HCT116 (cell line): ENCODE measurements at regions not wholly inside any gene's neighbourhood (a gene's known extent, or its start where the extent isn't known, plus 50 kb on each side); places are given as distances from the start of the nearest gene placed in this dataset.

ENCODE experiments used
- ATAC-seq: fragments of 200-7000 bp; cut with Tn5 transposase; 2 replicates; pipeline ENCODE4 v1.9.1; 2020; ENCODE audit warnings: mild to moderate bottlenecking, moderate library complexity
- BruUV-seq: library from RNA; stranded (reverse); fragments of 400-500 nt; replicated peaks from 2 replicates; lab custom pipeline; 2021; lab: Mats Ljungman, UMichigan
- CTCF ChIA-PET: fragments of 300-600 bp; sonication (Branson Sonifier 250); formaldehyde crosslinking; loops from one replicate; lab custom pipeline; 2021; ENCODE audit warnings: antibody characterized with exemption; lab: Charles Lee
- POLR2A ChIA-PET: fragments of 300-600, 350-600 bp; sonication (Branson Sonifier 250); formaldehyde crosslinking; loops from one replicate; lab custom pipeline; 2021; ENCODE audit warnings: antibody characterized with exemption; lab: Charles Lee
- RAD21 ChIA-PET, 2 experiments: fragments of 300-600 bp; sonication (Branson Sonifier 250); formaldehyde crosslinking; loops; one replicate each; lab custom pipeline; 2023; ENCODE audit warnings: low total read pairs in 2 of 2; ENCODE audit not compliant: uncharacterized antibody in 2 of 2, unreplicated experiment in 2 of 2, low non-redundant PET in 1 of 2; lab: Charles Lee
- DNase-seq: peaks from one replicate; pipeline ENCODE4 v3.0.0-alpha.2; 2010; ENCODE audit warnings: low read depth, low spot score
- H2AFZ ChIP-seq: fragments of 200-600 bp; shearing (Covaris generic), sonication (generic); 2 replicates; pipeline ENCODE4 v1.6.1; 2017; ENCODE audit warnings: low read depth, mixed run types, mixed read lengths, antibody characterized with exemption, low read length; ENCODE audit not compliant: poor library complexity, severe bottlenecking
- H3K27ac ChIP-seq: 2 replicates; pipeline ENCODE4 v1.5.1; 2012; ENCODE audit warnings: low read depth, low read length
- H3K27me3 ChIP-seq: fragments of 200-600 bp; sonication (generic); 2 replicates; pipeline ENCODE4 v1.6.1; 2016; ENCODE audit warnings: mixed run types, low read length, mixed read lengths; ENCODE audit not compliant: insufficient read depth
- H3K36me3 ChIP-seq, 2 experiments: fragments of 200-500 bp in 1 of 2; fragments of 200-600 bp in 1 of 2; sonication (Bioruptor generic) in 1 of 2; sonication (generic) in 1 of 2; 2 replicates each; pipeline versions ENCODE4 v1.5.1 to v1.6.1; 2014 to 2016; ENCODE audit warnings: low read length in 2 of 2, inconsistent platforms in 1 of 2, mixed read lengths in 1 of 2, mixed run types in 1 of 2; ENCODE audit not compliant: insufficient read depth in 2 of 2, control insufficient read depth in 1 of 2
- H3K4me1 ChIP-seq, 2 experiments: fragments of 200-600 bp in 1 of 2; sonication (generic) in 1 of 2; 2 replicates each; pipeline versions ENCODE4 v1.5.1 to v1.6.1; 2012 to 2017; ENCODE audit warnings: low read length in 2 of 2, inconsistent platforms in 1 of 2, mild to moderate bottlenecking in 1 of 2, mixed read lengths in 1 of 2, mixed run types in 1 of 2, moderate library complexity in 1 of 2; ENCODE audit not compliant: insufficient read depth in 2 of 2, control insufficient read depth in 1 of 2
- H3K4me2 ChIP-seq: fragments of 200-600 bp; sonication (generic); 2 replicates; pipeline ENCODE4 v1.6.1; 2017; ENCODE audit warnings: mixed run types, low read length, mixed read lengths
- H3K4me3 ChIP-seq, 2 experiments: fragments of 200-600 bp in 1 of 2; sonication (generic) in 1 of 2; replicated peaks in 1 of 2; 2 replicates each; pipeline ENCODE4 v1.5.1; 2011 to 2016; ENCODE audit warnings: low read length in 2 of 2, control low read depth in 1 of 2, low read depth in 1 of 2, mild to moderate bottlenecking in 1 of 2, mixed read lengths in 1 of 2, mixed run types in 1 of 2
- H3K79me2 ChIP-seq: fragments of 200-600 bp; sonication (generic); 2 replicates; pipeline ENCODE4 v1.6.1; 2017; ENCODE audit warnings: mild to moderate bottlenecking, mixed run types, low read length, moderate library complexity, mixed read lengths; ENCODE audit not compliant: insufficient read depth
- H3K9ac ChIP-seq: fragments of 200-600 bp; sonication (generic); 2 replicates; pipeline ENCODE4 v1.6.1; 2016; ENCODE audit warnings: low read length, mixed read lengths
- H3K9me2 ChIP-seq: fragments of 200-600 bp; sonication (generic), shearing (Covaris generic); 2 replicates; pipeline ENCODE4 v1.6.1; 2017; ENCODE audit warnings: mixed run types, mild to moderate bottlenecking, moderate library complexity; ENCODE audit not compliant: insufficient read depth
- H3K9me3 ChIP-seq, 2 experiments: fragments of 200-500 bp in 1 of 2; fragments of 200-600 bp in 1 of 2; sonication (Bioruptor generic) in 1 of 2; sonication (generic) in 1 of 2; 2 replicates each; pipeline ENCODE4 v1.6.1; 2014 to 2017; ENCODE audit warnings: low read length in 2 of 2, mixed read lengths in 2 of 2, inconsistent platforms in 1 of 2, low read depth in 1 of 2, mild to moderate bottlenecking in 1 of 2, mixed run types in 1 of 2, moderate library complexity in 1 of 2; ENCODE audit not compliant: control insufficient read depth in 1 of 2, insufficient read depth in 1 of 2
- H4K20me1 ChIP-seq: fragments of 200-600 bp; sonication (generic), shearing (Covaris generic); 2 replicates; pipeline ENCODE4 v1.6.1; 2017; ENCODE audit warnings: mixed run types, mild to moderate bottlenecking, moderate library complexity; ENCODE audit not compliant: insufficient read depth
- ATF3 ChIP-seq: IDR thresholded peaks from 2 replicates; pipeline ENCODE4 v1.6.1; 2012
- CBX3 ChIP-seq: IDR thresholded peaks from 2 replicates; pipeline ENCODE4 v1.6.1; 2012; ENCODE audit warnings: low read depth
- CEBPB ChIP-seq: IDR thresholded peaks from 2 replicates; pipeline ENCODE4 v1.6.1; 2012; ENCODE audit warnings: low read depth
- CTCF ChIP-seq, 3 experiments: fragments of 200-600 bp in 1 of 3; sonication (generic) in 1 of 3; IDR thresholded peaks in 2 of 3; conservative IDR thresholded peaks in 1 of 3; 2 replicates each; pipeline ENCODE4 v1.5.1; 2012 to 2017; ENCODE audit warnings: low read depth in 2 of 3, low read length in 2 of 3, antibody characterized with exemption in 1 of 3, borderline replicate concordance in 1 of 3, control low read depth in 1 of 3, mild to moderate bottlenecking in 1 of 3, mixed read lengths in 1 of 3, mixed run types in 1 of 3, moderate library complexity in 1 of 3; ENCODE audit not compliant: insufficient read depth in 1 of 3
- EGR1 ChIP-seq: IDR thresholded peaks from 2 replicates; pipeline ENCODE4 v1.6.1; 2012; ENCODE audit warnings: low read depth
- ELF1 ChIP-seq: IDR thresholded peaks from 2 replicates; pipeline ENCODE4 v1.6.1; 2012; ENCODE audit warnings: low read depth, borderline replicate concordance
- EZH2 ChIP-seq: fragments of 200-600 bp; sonication (generic); IDR thresholded peaks from 2 replicates; pipeline ENCODE4 v1.6.1; 2017; ENCODE audit warnings: antibody characterized with exemption, mixed run types
- EZH2phosphoT487 ChIP-seq: fragments of 200-600 bp; IDR thresholded peaks from 2 replicates; pipeline ENCODE4 v1.6.1; 2018; ENCODE audit warnings: antibody characterized with exemption, borderline replicate concordance
- FOSL1 ChIP-seq: IDR thresholded peaks from 2 replicates; pipeline ENCODE4 v1.6.1; 2012; ENCODE audit warnings: low read depth
- MAX ChIP-seq: IDR thresholded peaks from 2 replicates; pipeline ENCODE4 v1.6.1; 2012
- POLR2AphosphoS5 ChIP-seq: IDR thresholded peaks from 2 replicates; pipeline ENCODE4 v1.6.1; 2011; ENCODE audit warnings: mild to moderate bottlenecking, low read depth, low read length, moderate library complexity
- RAD21 ChIP-seq: IDR thresholded peaks from 2 replicates; pipeline ENCODE4 v1.6.1; 2012; ENCODE audit warnings: low read depth, mild to moderate bottlenecking
- REST ChIP-seq: IDR thresholded peaks from 2 replicates; pipeline ENCODE4 v1.6.1; 2012; ENCODE audit warnings: low read depth
- SIN3A ChIP-seq: IDR thresholded peaks from 2 replicates; pipeline ENCODE4 v1.6.1; 2012; ENCODE audit warnings: low read depth
- SRF ChIP-seq: IDR thresholded peaks from 2 replicates; pipeline ENCODE4 v1.6.1; 2012; ENCODE audit warnings: low read depth
- TCF7L2 ChIP-seq: IDR thresholded peaks from 2 replicates; pipeline ENCODE4 v1.7.0; 2011; ENCODE audit warnings: borderline replicate concordance, inconsistent platforms; ENCODE audit not compliant: insufficient read depth, insufficient read length; ENCODE audit errors: extremely low read depth
- ZBTB33 ChIP-seq: IDR thresholded peaks from 2 replicates; pipeline ENCODE4 v1.6.1; 2011; ENCODE audit warnings: mild to moderate bottlenecking, low read length, moderate library complexity; ENCODE audit not compliant: insufficient replicate concordance; ENCODE audit errors: extremely low read depth
- ZFX ChIP-seq: fragments of 450-650 bp; IDR thresholded peaks from 2 replicates; pipeline ENCODE4 v1.6.1; 2017
- intact Hi-C: fragments of 100-400 bp; cut with micrococcal nuclease; formaldehyde crosslinking; loops from 2 replicates; pipeline ENCODE4 v1.10.0; 2022

GRCh38 chr7:51731075-51731474, 414.5 kb upstream of the COBL start:
- H3K9me3 ChIP-seq: 0 out of 4 replicates have a peak, but pooled peaks cover 0 to 7% of the 10 kb centered on the region in 2 experiments
- H3K4me3 ChIP-seq: no peak overlapping the region
- no TSS peak for BruUV-seq
- ATAC-seq (no peak), DNase-seq (no peak)
- H3K27ac ChIP-seq: no peak overlapping the region
- no peaks in the 10 kb centered on the region for H3K4me1 ChIP-seq
- ChIA-PET CTCF (no interaction called here), RAD21 (no interaction called here)
- no peaks in the 10 kb centered on the region for H3K9me2 ChIP-seq
- H3K9ac ChIP-seq: no peak overlapping the region
- no peak overlapping the region for H3K4me2 ChIP-seq
- no peaks in the 10 kb centered on the region for H3K27me3 ChIP-seq
- H2AFZ ChIP-seq: no peak overlapping the region
- intact Hi-C loops: no loop called here
- TF ChIP-seq ELF1 (no peak), CBX3 (no peak), SRF (no peak), ZFX (no peak), POLR2AphosphoS5 (no peak), REST (no peak), TCF7L2 (no peak), SIN3A (no peak), CEBPB (no peak), ATF3 (no peak), EGR1 (no peak), EZH2 (no peak), EZH2phosphoT487 (no peak), FOSL1 (no peak), MAX (no peak), RAD21 (no peak), CTCF (IDR thresholded peaks at IDR 0.05 in 2 of 3, conservative IDR thresholded peaks at IDR 0.05 in 1 of 3; ENCODE audit: borderline replicate concordance in 1 of 3, insufficient read depth in 1 of 3, low read depth in 2 of 3, low read length in 2 of 3) (no peak), ZBTB33 (no peak)
- TF ChIP-seq, all 23 proteins: peak for 0
- no peaks in the 10 kb centered on the region for H3K36me3 ChIP-seq
- POLR2A ChIA-PET: no interaction called here
- no peaks in the 10 kb centered on the region for H3K79me2 ChIP-seq
- H4K20me1 ChIP-seq: no peaks in the 10 kb centered on the region
